Left renal pelvis (tissue), 4 donors: ENCODE measurements at regions not wholly inside any gene's neighbourhood (a gene's known extent, or its start where the extent isn't known, plus 50 kb on each side); places are given as distances from the start of the nearest gene placed in this dataset.

Experiments
- DNase-seq, 4 donors: peaks; one replicate each; pipeline ENCODE4 v3.0.0-alpha.2; 2013; ENCODE audit warnings: low read depth in 4 of 4, low spot score in 3 of 4

GRCh38 chr9:75604661-75605060 lies 285.8 kb upstream of the PCSK5 start:
- DNase-seq: no peak

DNA sequence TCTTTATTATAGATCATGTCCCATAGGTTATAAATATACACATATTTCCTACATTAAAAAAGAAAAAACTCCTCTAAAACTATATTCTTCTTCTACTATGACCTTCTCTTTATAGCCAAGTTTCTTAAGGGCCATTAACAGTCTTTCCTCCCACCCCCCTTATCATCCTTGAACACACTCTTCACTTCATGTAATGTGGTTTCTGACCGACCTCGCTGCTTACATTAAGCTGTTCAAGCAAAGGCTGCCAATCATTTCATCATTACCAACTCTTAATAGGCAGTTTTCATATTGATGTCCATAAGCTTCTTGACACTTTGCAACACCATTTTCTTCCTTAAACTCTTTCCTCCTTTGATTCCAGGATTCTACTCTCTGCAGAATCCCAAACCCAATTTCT lies 283.0 kb upstream of the PCSK5 start:
- no peak for DNase-seq

GRCh38 chr9:75609401-75609800 lies 281.1 kb upstream of the PCSK5 start:
- no peak for DNase-seq

DNA sequence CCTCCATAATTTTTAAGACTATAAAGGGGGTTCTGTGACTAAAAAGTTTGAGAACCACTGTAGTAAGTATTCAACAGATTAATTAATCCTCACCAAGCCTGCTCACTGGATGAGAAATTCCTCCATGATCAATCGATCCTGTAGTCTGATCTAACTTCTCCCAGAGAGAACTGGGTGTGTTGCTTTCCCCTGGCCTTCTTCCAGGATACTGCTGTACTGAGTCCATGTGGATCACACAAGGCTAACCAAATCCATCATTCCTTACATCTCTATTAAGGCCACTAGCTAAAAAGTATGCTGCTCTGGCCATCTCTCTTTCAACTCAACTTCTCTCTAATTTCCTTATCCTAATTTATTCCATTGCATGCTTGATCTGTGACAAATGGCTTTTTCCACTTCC lies 280.2 kb upstream of the PCSK5 start:
- peak in 1 of 4 donors; percentile 22 for DNase-seq

DNA sequence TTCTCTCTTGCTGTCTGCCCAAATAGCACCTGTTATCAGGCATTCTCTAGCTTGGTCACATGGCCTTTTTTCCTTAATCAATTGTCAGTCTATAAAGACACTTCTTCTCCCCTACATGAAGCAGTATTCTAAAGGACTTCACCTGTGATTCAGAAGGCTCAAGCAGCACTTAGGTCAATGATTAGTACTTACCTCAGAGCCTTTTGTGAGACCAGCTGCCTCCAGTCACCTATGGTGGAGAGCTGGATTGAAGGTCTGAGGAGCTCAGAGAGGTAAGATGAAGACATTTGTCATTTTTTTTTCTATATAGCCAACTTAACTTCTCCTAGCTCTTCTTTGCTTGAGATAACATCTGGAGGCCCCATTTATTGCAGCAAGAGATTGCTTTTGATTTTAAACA lies 278.3 kb upstream of the PCSK5 start:
- no peak for DNase-seq

GRCh38 chr9:75612754-75613153 lies 277.7 kb upstream of the PCSK5 start:
- DNase-seq: no peak

- peak in 2 of 4 donors; percentile 29 to 33 for DNase-seq
Observed at GRCh38 chr9:75615284-75615683, 275.2 kb upstream of the PCSK5 start.

GRCh38 chr9:75616052-75616451 lies 274.4 kb upstream of the PCSK5 start:
- DNase-seq: no peak

- DNase-seq: no peak
Observed at GRCh38 chr9:75616841-75617566, 273.5 kb upstream of the PCSK5 start.

GRCh38 chr9:75623462-75623861 lies 267.0 kb upstream of the PCSK5 start:
- no peak for DNase-seq

DNA sequence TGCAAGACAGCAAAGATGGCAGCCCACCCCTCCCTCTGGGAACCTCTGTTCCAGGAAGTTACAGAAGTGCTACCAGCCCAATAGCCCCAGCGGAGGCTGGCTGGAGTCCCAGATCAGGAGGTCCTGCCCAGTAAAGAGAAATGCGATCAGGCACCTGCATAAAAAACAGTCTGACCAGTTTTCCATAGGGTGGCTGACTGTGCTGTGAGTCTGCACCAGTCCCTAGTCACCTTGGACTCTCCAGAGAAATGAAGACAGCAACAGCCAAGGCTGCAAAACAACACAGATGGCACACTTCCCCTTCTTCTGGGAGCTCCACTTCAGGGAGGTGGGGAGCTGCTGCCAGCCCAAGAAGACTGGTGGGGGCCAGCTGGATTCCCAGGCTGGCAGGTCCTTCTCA lies 265.5 kb upstream of the PCSK5 start:
- no peak for DNase-seq

GRCh38 chr9:75626860-75627259 lies 263.6 kb upstream of the PCSK5 start:
- DNase-seq: no peak

GRCh38 chr9:75628952-75629351 lies 261.5 kb upstream of the PCSK5 start:
- no peak for DNase-seq

- no peak for DNase-seq
Observed at GRCh38 chr9:75633451-75634057, 256.9 kb upstream of the PCSK5 start.

GRCh38 chr9:75636427-75637045 lies 253.9 kb upstream of the PCSK5 start:
- DNase-seq: no peak

GRCh38 chr9:75639971-75640610 lies 250.4 kb upstream of the PCSK5 start:
- DNase-seq: no peak

DNA sequence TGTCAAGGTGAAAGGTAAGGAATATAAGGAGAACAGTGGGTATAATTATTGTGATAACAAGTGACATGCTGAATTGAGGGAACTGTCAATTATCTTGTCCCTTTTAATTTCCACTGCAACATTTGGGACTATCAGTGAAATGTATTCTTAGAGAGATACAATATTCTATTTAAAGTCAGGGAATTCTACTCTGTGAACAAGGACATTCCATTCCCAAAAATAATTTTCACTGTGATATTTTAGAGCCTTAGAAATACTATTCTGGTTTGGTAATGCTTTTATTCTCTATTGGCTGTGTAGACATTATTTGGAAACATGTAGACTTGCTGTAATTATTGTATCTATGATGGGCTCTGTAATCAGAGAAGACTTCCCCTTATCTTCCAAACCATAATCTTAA lies 248.0 kb upstream of the PCSK5 start:
- no peak for DNase-seq

- no peak for DNase-seq
Observed at GRCh38 chr9:75644649-75645048, 245.8 kb upstream of the PCSK5 start.

GRCh38 chr9:75648034-75648433 lies 242.4 kb upstream of the PCSK5 start:
- DNase-seq: no peak

- no peak for DNase-seq
Observed at GRCh38 chr9:75649060-75649459, 241.4 kb upstream of the PCSK5 start.

- DNase-seq: no peak
Observed at GRCh38 chr9:75651709-75652108, 238.8 kb upstream of the PCSK5 start.

- no peak for DNase-seq
Observed at GRCh38 chr9:75653335-75653734, 237.1 kb upstream of the PCSK5 start.
